Body of pancreas (tissue), 4 donors: ENCODE measurements at regions not wholly inside any gene's neighbourhood (a gene's known extent, or its start where the extent isn't known, plus 50 kb on each side); places are given as distances from the start of the nearest gene placed in this dataset.

Experiments
- ATAC-seq: fragments of 150-250 bp; one replicate; pipeline ENCODE4 v1.9.1; 2016
- DNase-seq, 4 donors: peaks; one replicate each; pipeline ENCODE4 v3.0.0-alpha.2; 2019
- H3K27ac ChIP-seq, 4 donors: fragments of 200-600 bp; sonication (generic); 1 replicate in 3 of 4; 2 replicates in 1 of 4; pipeline versions ENCODE4 v1.5.1 to v1.6.1; 2016 to 2019; ENCODE audit warnings: mild to moderate bottlenecking in 1 of 4, mixed read lengths in 1 of 4, moderate library complexity in 1 of 4
- H3K27me3 ChIP-seq, 2 donors: fragments of 200-600 bp; sonication (generic); one replicate each; pipeline ENCODE4 v1.6.0; 2016; ENCODE audit warnings: mild to moderate bottlenecking in 1 of 2
- H3K36me3 ChIP-seq, 2 donors: fragments of 200-600 bp; sonication (generic); replicated peaks in 1 of 2; 2 replicates each; pipeline ENCODE4 v1.5.1; 2016; ENCODE audit warnings: low read depth in 2 of 2; ENCODE audit not compliant: insufficient read depth in 1 of 2
- H3K4me1 ChIP-seq: fragments of 200-600 bp; sonication (generic); one replicate; pipeline ENCODE4 v1.6.0; 2016
- H3K4me3 ChIP-seq, 2 donors: fragments of 200-600 bp; sonication (generic); 1 replicate in 1 of 2; 2 replicates in 1 of 2; pipeline ENCODE4 v1.5.1; 2016 to 2019
- H3K9me3 ChIP-seq, 3 donors: fragments of 200-600 bp; sonication (generic); 1 replicate in 2 of 3; 2 replicates in 1 of 3; pipeline ENCODE4 v1.5.1; 2016
- POLR2A ChIP-seq, 3 donors: fragments of 450-650 bp; IDR thresholded peaks; one replicate each; pipeline ENCODE4 v1.6.1; 2016; ENCODE audit warnings: antibody characterized with exemption in 3 of 3, mild to moderate bottlenecking in 2 of 3
- WGBS, 2 donors: methylation state at CpG; one replicate each; pipeline ENCODE4 v1.1.5; 2017; 5-methylcytosine and 5-hydroxymethylcytosine counted together
- intact Hi-C: fragments of 100-400 bp; cut with DNase I; formaldehyde crosslinking; loops from one replicate; pipeline ENCODE4 v1.15.1; 2023
- TF ChIP-seq, protein P1 (sequence below), 7 experiments: fragments of 450-650 bp in 4 of 7; fragments of 200-600 bp in 3 of 7; sonication (generic) in 3 of 7; IDR thresholded peaks; one replicate each; pipeline ENCODE4 v1.5.1; 2016 to 2019; ENCODE audit warnings: antibody characterized with exemption in 7 of 7

GRCh38 chr9:115862021-115862420 lies 291.6 kb upstream of the PAPPA start:
- no peak overlapping the region for H3K27ac ChIP-seq
- H3K4me1 ChIP-seq: no peaks in the 10 kb centered on the region
- no peaks in the 10 kb centered on the region for H3K9me3 ChIP-seq
- H3K4me3 ChIP-seq: no peak overlapping the region
- no peak for DNase-seq
- no peaks in the 10 kb centered on the region for H3K36me3 ChIP-seq
- WGBS, 2 donors: 59 to 66% methylated on average over 3 of the region's 3 CpGs
- H3K27me3 ChIP-seq: no peaks in the 10 kb centered on the region
- no peak for ATAC-seq
- intact Hi-C loops: no loop called here
- TF ChIP-seq, protein P1, sequence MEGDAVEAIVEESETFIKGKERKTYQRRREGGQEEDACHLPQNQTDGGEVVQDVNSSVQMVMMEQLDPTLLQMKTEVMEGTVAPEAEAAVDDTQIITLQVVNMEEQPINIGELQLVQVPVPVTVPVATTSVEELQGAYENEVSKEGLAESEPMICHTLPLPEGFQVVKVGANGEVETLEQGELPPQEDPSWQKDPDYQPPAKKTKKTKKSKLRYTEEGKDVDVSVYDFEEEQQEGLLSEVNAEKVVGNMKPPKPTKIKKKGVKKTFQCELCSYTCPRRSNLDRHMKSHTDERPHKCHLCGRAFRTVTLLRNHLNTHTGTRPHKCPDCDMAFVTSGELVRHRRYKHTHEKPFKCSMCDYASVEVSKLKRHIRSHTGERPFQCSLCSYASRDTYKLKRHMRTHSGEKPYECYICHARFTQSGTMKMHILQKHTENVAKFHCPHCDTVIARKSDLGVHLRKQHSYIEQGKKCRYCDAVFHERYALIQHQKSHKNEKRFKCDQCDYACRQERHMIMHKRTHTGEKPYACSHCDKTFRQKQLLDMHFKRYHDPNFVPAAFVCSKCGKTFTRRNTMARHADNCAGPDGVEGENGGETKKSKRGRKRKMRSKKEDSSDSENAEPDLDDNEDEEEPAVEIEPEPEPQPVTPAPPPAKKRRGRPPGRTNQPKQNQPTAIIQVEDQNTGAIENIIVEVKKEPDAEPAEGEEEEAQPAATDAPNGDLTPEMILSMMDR (IDR thresholded peaks at IDR 0.05): no peak
- no peak for TF ChIP-seq POLR2A (IDR thresholded peaks at IDR 0.05)

DNA sequence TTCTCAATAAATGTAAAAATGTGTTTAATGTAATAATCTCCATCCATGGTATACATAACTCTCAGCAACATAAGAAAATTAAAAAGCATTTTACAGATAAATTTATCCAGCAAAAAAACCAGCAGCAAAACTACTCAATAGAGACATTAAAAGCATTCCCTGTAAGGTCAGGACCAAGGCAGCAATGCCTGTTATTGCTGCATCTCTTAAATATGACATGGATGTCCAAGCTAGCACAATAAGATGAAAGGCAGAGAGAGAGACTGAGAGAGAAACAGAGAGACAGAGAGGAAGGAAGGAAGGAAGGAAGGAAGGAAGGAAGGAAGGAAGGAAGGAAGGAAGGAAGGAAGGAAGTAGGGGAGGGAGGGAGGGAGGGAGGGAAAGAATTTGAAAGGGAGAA lies 289.0 kb upstream of the PAPPA start:
- no peak for TF ChIP-seq POLR2A (IDR thresholded peaks at IDR 0.05)
- TF ChIP-seq, protein P1 (IDR thresholded peaks at IDR 0.05): no peak
- no peak for DNase-seq
- Histone ChIP-seq H3K36me3 (no peaks in the 10 kb centered on the region), H3K4me1 (no peaks in the 10 kb centered on the region), H3K27ac (no peak overlapping the region), H3K4me3 (no peak overlapping the region), H3K27me3 (no peaks in the 10 kb centered on the region), H3K9me3 (no peaks in the 10 kb centered on the region)
- no peak for ATAC-seq
- intact Hi-C loops: no loop called here

GRCh38 chr9:115867326-115867725 lies 286.3 kb upstream of the PAPPA start:
- ATAC-seq: no peak

DNA sequence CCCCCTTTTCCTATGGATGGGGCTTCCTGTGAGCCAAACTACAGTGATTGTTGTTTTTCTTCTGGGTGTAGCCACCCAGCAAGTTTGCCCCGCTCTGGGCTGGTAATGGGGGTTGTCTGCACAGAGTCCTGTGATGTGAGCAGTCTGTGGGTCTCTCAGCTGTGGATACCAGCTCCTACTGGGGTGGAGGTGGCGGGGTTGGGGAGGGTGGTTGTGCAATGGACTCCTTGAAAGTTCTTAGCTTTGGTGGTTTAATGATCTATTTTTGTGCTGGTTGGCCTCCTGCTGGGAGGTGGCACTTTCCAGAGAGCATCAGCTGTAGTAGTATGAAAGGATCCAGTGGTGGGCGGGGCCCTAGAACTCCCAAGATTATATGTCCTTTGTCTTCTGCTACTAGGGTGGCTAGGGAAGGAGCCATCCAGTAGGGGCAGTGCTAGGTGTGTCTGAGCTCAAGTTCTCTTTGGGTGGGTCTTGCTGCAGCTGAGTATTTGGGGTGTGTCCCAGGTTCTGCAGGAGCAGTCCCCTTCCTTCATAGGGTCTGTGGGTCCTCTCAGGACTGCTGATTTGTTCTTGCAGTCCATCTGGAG lies 275.6 kb upstream of the PAPPA start:
- Histone ChIP-seq H3K27ac (no peak overlapping the region), H3K27me3 (no peaks in the 10 kb centered on the region), H3K4me1 (no peaks in the 10 kb centered on the region), H3K4me3 (no peak overlapping the region), H3K9me3 (no peaks in the 10 kb centered on the region), H3K36me3 (no peaks in the 10 kb centered on the region)
- intact Hi-C loops: no loop called here
- ATAC-seq: no peak
- no peak for DNase-seq
- 54 to 78% methylated on average over 2 to 3 of the region's 3 CpGs for WGBS, 2 donors
- TF ChIP-seq, protein P1 (IDR thresholded peaks at IDR 0.05): no peak
- TF ChIP-seq POLR2A (IDR thresholded peaks at IDR 0.05): no peak

More at GRCh38 chr9:115867326-115867725, 286.3 kb upstream of the PAPPA start:
- no peak for TF ChIP-seq POLR2A (IDR thresholded peaks at IDR 0.05)
- TF ChIP-seq, protein P1 (IDR thresholded peaks at IDR 0.05): no peak
- H3K9me3 ChIP-seq: no peaks in the 10 kb centered on the region
- H3K36me3 ChIP-seq: no peaks in the 10 kb centered on the region
- no peaks in the 10 kb centered on the region for H3K27me3 ChIP-seq
- no peak for DNase-seq
- H3K4me1 ChIP-seq: no peaks in the 10 kb centered on the region
- no peak overlapping the region for H3K27ac ChIP-seq
- intact Hi-C loops: no loop called here
- H3K4me3 ChIP-seq: no peak overlapping the region

DNA sequence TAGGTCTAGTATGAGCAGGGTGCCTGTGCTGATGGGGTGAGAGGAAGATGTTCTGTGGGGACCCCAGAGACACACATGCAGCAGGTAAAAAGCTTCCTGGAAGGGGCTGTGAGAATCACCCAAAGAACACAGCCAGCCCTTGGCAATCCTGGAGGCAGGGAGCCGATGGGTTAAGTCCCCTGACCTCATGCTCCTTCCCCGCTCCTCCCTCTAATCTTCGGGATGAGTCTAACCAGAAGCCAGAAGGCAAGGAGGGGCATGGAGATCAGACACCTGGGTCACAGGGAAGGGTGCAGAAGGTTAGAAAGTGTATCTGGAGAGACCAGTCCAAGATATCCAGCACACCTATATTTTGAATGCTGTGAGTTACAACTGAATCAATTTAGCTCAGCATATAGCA lies 274.1 kb upstream of the PAPPA start:
- WGBS, 2 donors: 36 to 100% methylated on average over 1 to 3 of the region's 3 CpGs
- Histone ChIP-seq H3K27ac (no peak overlapping the region), H3K27me3 (no peaks in the 10 kb centered on the region), H3K4me3 (no peak overlapping the region), H3K36me3 (no peaks in the 10 kb centered on the region), H3K9me3 (no peaks in the 10 kb centered on the region), H3K4me1 (no peaks in the 10 kb centered on the region)
- no peak for TF ChIP-seq POLR2A (IDR thresholded peaks at IDR 0.05)
- TF ChIP-seq, protein P1 (IDR thresholded peaks at IDR 0.05): no peak
- ATAC-seq (no peak), DNase-seq (no peak)
- intact Hi-C loops: no loop called here
